GM19468 (cell line): ENCODE measurements at regions not wholly inside any gene's neighbourhood (a gene's known extent, or its start where the extent isn't known, plus 50 kb on each side); places are given as distances from the start of the nearest gene placed in this dataset.

Experiments used
- ATAC-seq: cut with Tn5 transposase; IDR thresholded peaks from one replicate; pipeline ENCODE4 v1.9.1; 2021; ENCODE audit warnings: mild to moderate bottlenecking, moderate library complexity, moderate number of reproducible peaks; ENCODE audit not compliant: unreplicated experiment; ENCODE audit errors: extremely low read depth

DNA sequence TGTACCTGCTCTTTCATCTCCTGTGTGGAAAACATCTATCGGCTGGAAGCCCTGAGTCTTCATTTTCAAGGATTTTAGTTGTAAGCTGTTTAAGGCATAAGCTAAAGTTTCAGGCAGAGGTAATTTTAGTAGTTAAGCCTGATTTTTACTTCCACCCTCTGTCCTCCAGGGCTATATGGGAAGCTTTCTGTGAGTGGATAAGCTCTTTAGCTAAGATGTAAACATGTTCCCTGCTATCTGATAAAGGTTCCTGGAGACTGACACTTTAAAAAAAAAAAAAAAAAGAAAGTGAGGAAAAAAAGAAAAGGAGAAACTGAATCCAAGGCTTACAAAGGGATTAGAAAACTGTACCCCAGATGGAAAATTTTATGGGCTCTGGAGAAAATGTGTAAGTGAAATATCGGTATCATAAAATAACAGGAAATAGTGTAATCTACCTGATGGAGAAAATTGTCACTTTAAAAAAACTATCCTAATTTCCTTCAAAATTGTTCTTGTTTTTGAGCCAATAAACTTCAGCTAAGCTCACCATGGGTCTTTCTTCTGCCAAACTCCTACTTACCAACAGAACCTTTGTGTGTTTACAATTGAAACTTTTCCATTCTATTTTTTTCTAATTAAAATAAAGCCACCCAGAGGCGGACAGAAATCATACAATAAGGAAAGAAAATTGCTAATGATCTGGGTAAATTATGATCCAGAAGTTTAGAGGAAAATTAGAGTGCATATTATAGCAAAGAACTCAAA is 180.5 kb downstream of the TGFB2 start:
- ATAC-seq, result no peak

DNA sequence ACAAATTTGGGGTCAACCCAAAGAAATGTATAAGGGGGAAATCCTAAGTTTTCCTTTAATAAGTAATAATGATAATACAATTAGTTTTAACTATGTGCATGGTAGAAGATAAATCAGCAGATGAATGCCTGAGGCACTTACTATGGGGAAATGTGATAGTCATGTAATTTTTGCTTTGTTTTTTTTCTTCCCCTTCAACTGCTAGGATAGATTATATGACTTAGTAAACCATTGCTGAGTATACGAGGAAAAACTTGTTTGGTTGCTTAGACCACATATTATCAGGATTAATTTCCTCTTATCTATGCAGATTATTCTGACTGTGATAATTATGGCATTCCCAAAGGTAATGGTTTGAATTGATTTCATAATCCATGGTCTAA is 181.1 kb downstream of the TGFB2 start:
- ATAC-seq, result no peak

GRCh38 chr1:218527737-218528136 is 182.6 kb downstream of the TGFB2 start:
- ATAC-seq, result no peak

- no peak for ATAC-seq
These were observed 184.6 kb downstream of the TGFB2 start for GRCh38 chr1:218529646-218530300.

DNA sequence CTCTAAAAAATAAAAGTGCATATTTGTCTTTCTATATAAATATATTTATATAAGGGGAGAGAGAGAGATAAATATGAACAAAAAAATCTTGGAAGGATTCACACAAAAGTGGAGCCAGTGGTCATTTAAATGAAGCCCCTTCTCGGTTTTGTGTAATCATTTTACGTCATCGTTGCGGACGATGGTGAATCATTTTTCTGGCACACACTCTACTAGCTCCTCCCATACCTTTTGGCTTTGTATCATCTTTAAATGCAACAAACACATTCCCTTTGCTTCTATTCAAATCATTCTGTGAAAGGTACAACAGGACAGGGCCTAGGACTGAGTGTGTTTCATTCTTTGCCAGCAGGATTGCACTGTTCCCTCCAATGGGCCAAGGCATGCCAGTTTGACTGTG is 186.8 kb downstream of the TGFB2 start:
- ATAC-seq, result no peak

- no peak for ATAC-seq
These were observed 191.3 kb downstream of the TGFB2 start for GRCh38 chr1:218536296-218536986.

GRCh38 chr1:218537122-218537913 is 192.2 kb downstream of the TGFB2 start:
- ATAC-seq, result no peak

GRCh38 chr1:218538341-218538740 is 193.2 kb downstream of the TGFB2 start:
- ATAC-seq, result no peak

GRCh38 chr1:218546314-218546713 is 201.2 kb downstream of the TGFB2 start:
- ATAC-seq, result no peak

DNA sequence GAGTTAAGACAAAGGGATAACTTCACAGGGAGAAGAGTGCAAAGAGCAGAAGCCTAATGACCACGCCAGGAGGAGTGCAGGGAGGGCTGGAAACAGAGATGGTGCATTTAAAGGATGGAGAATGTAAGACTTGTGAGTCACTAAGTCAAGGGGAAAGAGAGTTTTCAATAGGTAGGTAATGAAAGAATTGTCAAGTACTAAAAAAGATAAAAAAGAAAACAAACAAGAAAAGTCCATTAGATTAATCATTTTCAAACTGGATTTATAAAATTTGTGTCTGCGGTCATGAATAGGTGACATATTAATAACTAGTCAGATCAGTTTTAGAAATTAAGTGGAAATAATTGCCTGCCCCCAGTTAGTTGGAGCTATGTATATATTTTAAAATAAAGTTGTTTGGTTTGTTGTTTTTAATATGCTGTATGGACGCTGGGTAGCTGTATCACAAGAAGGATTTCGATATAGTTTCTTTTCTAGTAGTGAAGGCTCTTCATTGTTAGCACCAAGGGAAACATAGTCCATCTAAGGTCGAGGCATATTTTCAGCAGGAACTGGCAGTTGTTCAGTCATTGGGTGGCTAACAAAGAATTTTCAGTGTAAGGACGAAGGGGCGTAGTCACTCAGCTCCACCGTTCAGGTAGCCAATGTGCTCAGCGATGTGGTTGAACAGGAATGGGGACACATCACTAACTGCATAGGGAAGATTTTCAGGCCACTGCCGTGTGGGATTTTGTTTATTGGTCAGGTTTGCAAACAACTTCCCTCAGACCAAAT is 203.0 kb downstream of the TGFB2 start:
- ATAC-seq, result no peak

DNA sequence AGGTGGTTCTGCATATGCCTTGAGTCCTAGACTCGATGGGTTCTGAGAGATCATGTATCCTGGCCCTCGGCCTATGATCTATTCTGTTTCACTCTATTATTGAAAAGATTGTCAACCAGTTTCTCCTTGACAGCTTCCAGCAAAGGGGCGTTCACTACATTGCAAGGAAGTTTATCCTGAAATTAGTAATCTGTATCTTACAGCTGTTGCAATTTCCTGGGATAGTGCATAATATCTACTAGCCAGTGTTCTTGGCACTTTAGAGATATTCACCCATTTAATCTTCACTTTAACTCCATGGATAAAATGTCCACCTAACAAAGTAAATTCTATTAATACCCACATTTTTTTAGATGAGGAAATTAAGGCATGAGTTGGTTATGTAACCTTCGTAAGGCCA is 203.6 kb downstream of the TGFB2 start:
- no peak for ATAC-seq

DNA sequence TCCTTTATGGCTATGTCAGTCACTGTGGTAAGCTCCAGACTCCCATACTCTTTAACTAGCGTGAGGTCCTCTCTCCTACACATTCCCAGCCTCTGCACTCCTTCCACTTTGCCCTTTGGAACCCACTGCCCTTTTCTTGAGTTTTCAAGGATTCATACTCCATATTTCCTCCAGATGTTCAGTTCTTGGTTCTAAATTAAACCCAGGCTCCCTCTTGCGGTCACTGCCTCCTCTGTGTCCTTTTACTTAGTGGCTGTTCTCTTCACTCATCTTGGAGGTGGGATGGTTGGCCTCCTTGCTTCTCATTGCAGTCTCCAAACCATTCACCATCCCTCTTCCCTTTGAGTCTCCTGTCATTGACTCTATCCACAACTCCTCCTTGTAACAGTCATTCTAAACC is 208.1 kb downstream of the TGFB2 start:
- ATAC-seq, result no peak

- ATAC-seq, result no peak
These were observed 210.9 kb downstream of the TGFB2 start for GRCh38 chr1:218556016-218556415.

GRCh38 chr1:218557731-218558130 is 212.6 kb downstream of the TGFB2 start:
- no peak for ATAC-seq

DNA sequence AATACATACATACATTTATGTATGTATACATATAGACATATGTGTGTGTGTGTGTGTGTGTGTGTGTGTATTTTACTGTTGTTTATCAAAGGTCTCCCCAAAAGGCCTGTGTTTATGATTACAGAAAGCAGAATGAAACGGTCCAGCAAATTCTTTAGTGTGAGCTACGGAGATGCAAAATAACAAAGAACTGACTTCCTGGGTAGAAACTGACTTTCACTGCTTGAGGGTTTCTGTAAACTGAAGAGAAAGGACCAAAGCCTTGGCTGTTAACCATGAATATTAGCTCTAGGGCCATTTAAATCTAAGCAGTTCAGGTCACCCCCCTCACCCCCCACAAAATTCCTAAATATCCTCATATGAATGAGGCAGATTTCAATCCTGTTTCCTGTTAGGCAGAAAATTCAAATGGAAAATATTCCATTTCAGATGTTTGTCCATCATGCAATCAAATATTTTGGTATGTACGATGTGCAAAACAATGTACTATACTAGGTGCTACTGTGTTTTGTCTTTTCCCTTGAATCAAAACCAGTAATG is 213.2 kb downstream of the TGFB2 start:
- no peak for ATAC-seq

- no peak for ATAC-seq
These were observed 220.2 kb downstream of the TGFB2 start for GRCh38 chr1:218565377-218565776.

GRCh38 chr1:218568962-218569550 is 223.9 kb downstream of the TGFB2 start:
- ATAC-seq, result no peak

GRCh38 chr1:218570456-218570855 is 225.3 kb downstream of the TGFB2 start:
- ATAC-seq, result no peak

GRCh38 chr1:218571491-218571890 is 226.4 kb downstream of the TGFB2 start:
- no peak for ATAC-seq
